KMS-11 (cell line): ENCODE measurements at regions not wholly inside any gene's neighbourhood (a gene's known extent, or its start where the extent isn't known, plus 50 kb on each side); places are given as distances from the start of the nearest gene placed in this dataset.

Experiments
- H2AFZ ChIP-seq: fragments of 200-600 bp; sonication (generic); 2 replicates; pipeline ENCODE4 v1.6.1; 2016; ENCODE audit warnings: antibody characterized with exemption, mixed run types, low read depth
- H3K27ac ChIP-seq: fragments of 200-600 bp; sonication (generic); 2 replicates; pipeline ENCODE4 v1.6.1; 2016; ENCODE audit warnings: mild to moderate bottlenecking, mixed run types
- H3K27me3 ChIP-seq: fragments of 200-600 bp; sonication (generic); 2 replicates; pipeline ENCODE4 v1.6.1; 2017; ENCODE audit warnings: mild to moderate bottlenecking, low read depth, mixed run types, moderate library complexity; ENCODE audit not compliant: insufficient read depth
- H3K36me3 ChIP-seq: fragments of 200-600 bp; sonication (generic); 2 replicates; pipeline ENCODE4 v1.6.1; 2017; ENCODE audit warnings: mild to moderate bottlenecking, mixed run types; ENCODE audit not compliant: insufficient read depth
- H3K4me1 ChIP-seq: fragments of 200-600 bp; sonication (generic); 2 replicates; pipeline ENCODE4 v1.6.1; 2016; ENCODE audit warnings: mild to moderate bottlenecking, low read depth, mixed run types; ENCODE audit not compliant: poor library complexity, severe bottlenecking
- H3K4me2 ChIP-seq: fragments of 200-600 bp; sonication (generic); 2 replicates; pipeline ENCODE4 v1.7.0; 2016; ENCODE audit warnings: mild to moderate bottlenecking, mixed run types
- H3K4me3 ChIP-seq: fragments of 200-600 bp; sonication (generic); IDR thresholded peaks from 2 replicates; pipeline ENCODE4 v1.6.1; 2017; ENCODE audit warnings: low read depth, low read length, mixed read lengths; ENCODE audit not compliant: insufficient read depth
- H3K79me2 ChIP-seq: fragments of 200-600 bp; sonication (generic); 2 replicates; pipeline ENCODE4 v1.6.1; 2016; ENCODE audit warnings: low read depth, mixed run types; ENCODE audit not compliant: insufficient read depth
- H3K9ac ChIP-seq: fragments of 200-600 bp; sonication (generic); 2 replicates; pipeline ENCODE4 v1.6.1; 2016; ENCODE audit warnings: mild to moderate bottlenecking, mixed run types
- H4K20me1 ChIP-seq: fragments of 200-600 bp; sonication (generic); 2 replicates; pipeline ENCODE4 v1.6.1; 2016; ENCODE audit warnings: mild to moderate bottlenecking, mixed run types; ENCODE audit not compliant: insufficient read depth
- TF ChIP-seq, protein P1 (sequence below): fragments of 200-600 bp; sonication (generic); conservative IDR thresholded peaks from 2 replicates; pipeline ENCODE4 v1.6.1; 2017; ENCODE audit warnings: low read depth, mild to moderate bottlenecking, antibody characterized with exemption, low read length, moderate library complexity, mixed read lengths

DNA sequence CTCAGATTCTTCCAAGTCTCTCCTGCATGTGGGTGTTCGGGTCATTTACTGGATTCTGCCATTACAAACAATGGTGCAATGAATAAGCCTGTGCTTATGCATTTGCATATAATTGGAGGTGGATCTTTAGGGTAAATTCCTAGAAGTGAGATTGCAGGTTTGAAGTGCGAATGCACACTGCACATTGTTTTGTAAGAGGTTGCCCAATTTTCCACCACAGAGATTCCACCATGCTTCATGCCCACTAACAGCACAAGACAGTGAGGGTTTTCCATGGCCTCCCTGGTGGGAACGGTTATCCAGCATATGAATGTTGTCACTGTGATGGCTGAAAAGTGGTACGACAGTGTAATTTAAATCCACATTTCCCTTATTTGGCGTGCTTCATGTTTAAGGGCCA is 178.8 kb upstream of the PMEPA1 start:
- H3K79me2 ChIP-seq, result no peaks in the 10 kb centered on the region
- H3K4me1 ChIP-seq, result no peaks in the 10 kb centered on the region
- no peak overlapping the region for H3K9ac ChIP-seq
- peaks cover 9% of the 10 kb centered on the region; the same call in 1 of the 2 replicates for H3K27me3 ChIP-seq
- no peak overlapping the region for H3K27ac ChIP-seq
- H3K36me3 ChIP-seq, result no peaks in the 10 kb centered on the region
- TF ChIP-seq, protein P1, sequence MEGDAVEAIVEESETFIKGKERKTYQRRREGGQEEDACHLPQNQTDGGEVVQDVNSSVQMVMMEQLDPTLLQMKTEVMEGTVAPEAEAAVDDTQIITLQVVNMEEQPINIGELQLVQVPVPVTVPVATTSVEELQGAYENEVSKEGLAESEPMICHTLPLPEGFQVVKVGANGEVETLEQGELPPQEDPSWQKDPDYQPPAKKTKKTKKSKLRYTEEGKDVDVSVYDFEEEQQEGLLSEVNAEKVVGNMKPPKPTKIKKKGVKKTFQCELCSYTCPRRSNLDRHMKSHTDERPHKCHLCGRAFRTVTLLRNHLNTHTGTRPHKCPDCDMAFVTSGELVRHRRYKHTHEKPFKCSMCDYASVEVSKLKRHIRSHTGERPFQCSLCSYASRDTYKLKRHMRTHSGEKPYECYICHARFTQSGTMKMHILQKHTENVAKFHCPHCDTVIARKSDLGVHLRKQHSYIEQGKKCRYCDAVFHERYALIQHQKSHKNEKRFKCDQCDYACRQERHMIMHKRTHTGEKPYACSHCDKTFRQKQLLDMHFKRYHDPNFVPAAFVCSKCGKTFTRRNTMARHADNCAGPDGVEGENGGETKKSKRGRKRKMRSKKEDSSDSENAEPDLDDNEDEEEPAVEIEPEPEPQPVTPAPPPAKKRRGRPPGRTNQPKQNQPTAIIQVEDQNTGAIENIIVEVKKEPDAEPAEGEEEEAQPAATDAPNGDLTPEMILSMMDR, result no peak
- H3K4me3 ChIP-seq, result no peak overlapping the region
- H3K4me2 ChIP-seq, result no peak overlapping the region
- H4K20me1 ChIP-seq, result no peaks in the 10 kb centered on the region
- H2AFZ ChIP-seq, result no peak overlapping the region

DNA sequence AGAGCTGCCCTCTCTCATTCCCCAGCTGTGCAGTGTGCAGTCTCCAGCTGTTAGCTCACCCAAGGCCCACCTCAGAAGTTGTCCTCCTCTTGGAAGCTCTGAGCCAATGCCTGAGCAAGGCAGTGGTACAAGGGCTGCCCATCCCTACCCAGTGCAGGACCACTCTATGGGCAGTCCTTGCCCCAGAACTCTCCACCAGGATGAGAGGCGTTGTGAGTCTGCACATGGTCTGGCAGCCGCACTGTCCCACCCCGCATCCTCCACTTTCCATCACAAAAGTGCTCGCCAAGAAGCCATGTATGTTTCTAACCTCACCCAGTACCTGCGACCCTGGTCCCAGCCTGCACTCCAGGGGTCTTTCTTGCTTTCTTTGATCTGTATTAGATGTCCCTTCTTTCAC is 175.1 kb upstream of the PMEPA1 start:
- Histone ChIP-seq H3K27me3 (peaks cover 18% of the 10 kb centered on the region; the same call in 1 of the 2 replicates), H3K79me2 (no peaks in the 10 kb centered on the region), H3K4me1 (no peaks in the 10 kb centered on the region), H3K27ac (no peak overlapping the region), H3K9ac (no peak overlapping the region), H2AFZ (no peak overlapping the region), H4K20me1 (no peaks in the 10 kb centered on the region), H3K36me3 (no peaks in the 10 kb centered on the region), H3K4me2 (no peak overlapping the region), H3K4me3 (no peak overlapping the region)
- TF ChIP-seq, protein P1, result no peak

DNA sequence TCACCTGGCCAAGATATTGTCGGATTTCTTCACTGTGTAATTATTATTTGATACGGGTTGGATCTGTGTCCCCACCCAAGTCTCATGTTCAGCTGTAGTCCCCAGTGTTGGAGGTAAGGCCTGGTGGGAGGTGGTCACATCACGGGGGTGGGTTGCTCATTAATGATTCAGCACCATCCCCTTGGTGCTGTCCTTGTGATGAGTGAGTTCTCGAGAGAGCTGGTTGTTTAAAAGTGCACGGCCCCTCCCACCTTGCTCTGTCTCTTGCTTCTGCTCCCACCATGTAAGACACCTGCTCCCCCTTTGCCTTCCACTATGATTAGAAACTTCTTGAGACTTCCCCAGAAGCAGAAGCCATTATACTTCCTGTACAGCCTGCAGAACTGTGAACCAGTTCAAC is 173.9 kb upstream of the PMEPA1 start:
- no peak overlapping the region for H3K27ac ChIP-seq
- no peaks in the 10 kb centered on the region for H3K36me3 ChIP-seq
- TF ChIP-seq, protein P1, result no peak
- H2AFZ ChIP-seq, result no peak overlapping the region
- H3K4me3 ChIP-seq, result no peak overlapping the region
- no peaks in the 10 kb centered on the region for H3K4me1 ChIP-seq
- H3K4me2 ChIP-seq, result no peak overlapping the region
- H4K20me1 ChIP-seq, result no peaks in the 10 kb centered on the region
- peaks cover 21% of the 10 kb centered on the region; the same call in 1 of the 2 replicates for H3K27me3 ChIP-seq
- H3K9ac ChIP-seq, result no peak overlapping the region
- H3K79me2 ChIP-seq, result no peaks in the 10 kb centered on the region

DNA sequence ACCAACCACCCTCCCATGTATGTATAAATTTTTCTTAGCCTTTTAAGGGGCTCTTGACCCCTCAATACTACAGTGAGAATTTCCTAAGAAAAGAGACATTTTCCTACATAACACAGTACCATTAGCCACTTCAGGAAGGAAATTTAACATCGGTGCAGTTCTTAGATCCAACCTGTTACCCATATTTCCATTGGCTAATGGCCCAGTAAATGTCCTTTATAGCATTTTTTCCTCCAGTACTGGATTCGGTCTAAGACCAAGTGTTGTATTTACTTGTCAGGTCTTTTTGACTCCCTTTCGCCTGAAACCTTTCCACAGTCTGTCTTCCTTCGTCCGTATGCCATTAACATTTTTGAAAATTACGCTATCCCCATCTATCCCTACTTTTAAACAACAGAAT is 173.4 kb upstream of the PMEPA1 start:
- Histone ChIP-seq H3K79me2 (no peaks in the 10 kb centered on the region), H3K27ac (no peak overlapping the region), H3K36me3 (no peaks in the 10 kb centered on the region), H4K20me1 (no peaks in the 10 kb centered on the region), H3K9ac (no peak overlapping the region), H3K4me1 (no peaks in the 10 kb centered on the region), H3K27me3 (peaks cover 21% of the 10 kb centered on the region; the same call in 1 of the 2 replicates), H3K4me3 (no peak overlapping the region), H3K4me2 (no peak overlapping the region), H2AFZ (no peak overlapping the region)
- TF ChIP-seq, protein P1, result no peak
